ENCODE measurements at regions not wholly inside any gene's neighbourhood (a gene's known extent, or its start where the extent isn't known, plus 50 kb on each side); places are given as distances from the start of the nearest gene placed in this dataset.
"Not testable (repeated sequence)": the region's sequence is repeated elsewhere in the genome, so short reads cannot be mapped to it uniquely, and the experiment has no call there.

GRCh38 chr10:2077231-2077630 is 339.9 kb upstream of the ADARB2 start:
- no peak for DNase-seq (ENCODE audit: extremely low read depth, low read depth)

- no peak for DNase-seq (ENCODE audit: extremely low read depth, low read depth)
Measured at GRCh38 chr10:2076528-2076927, 339.2 kb upstream of the ADARB2 start.

GRCh38 chr10:2067015-2067414 is 329.7 kb upstream of the ADARB2 start:
- no peak for DNase-seq (ENCODE audit: extremely low read depth, low read depth)

GRCh38 chr10:2054728-2055127 is 317.4 kb upstream of the ADARB2 start:
- no peak for DNase-seq (ENCODE audit: extremely low read depth, low read depth)

- DNase-seq (ENCODE audit: extremely low read depth, low read depth) = no peak
Measured at GRCh38 chr10:2053805-2054204, 316.5 kb upstream of the ADARB2 start.

GRCh38 chr10:2051108-2051507 is 313.8 kb upstream of the ADARB2 start:
- no peak for DNase-seq (ENCODE audit: extremely low read depth, low read depth)

- no peak for DNase-seq (ENCODE audit: extremely low read depth, low read depth)
Measured at GRCh38 chr10:2049560-2049959, 312.2 kb upstream of the ADARB2 start.

GRCh38 chr10:2048337-2048973 is 311.1 kb upstream of the ADARB2 start:
- no peak for DNase-seq (ENCODE audit: extremely low read depth, low read depth)

GRCh38 chr10:2047679-2048078 is 310.4 kb upstream of the ADARB2 start:
- DNase-seq (ENCODE audit: extremely low read depth, low read depth) = no peak

GRCh38 chr10:2043379-2043778 is 306.1 kb upstream of the ADARB2 start:
- no peak for DNase-seq (ENCODE audit: extremely low read depth, low read depth)

- no peak for DNase-seq (ENCODE audit: extremely low read depth, low read depth)
Measured at GRCh38 chr10:2038036-2038435, 300.7 kb upstream of the ADARB2 start.

- no peak for DNase-seq (ENCODE audit: extremely low read depth, low read depth)
Measured at GRCh38 chr10:2037246-2037645, 299.9 kb upstream of the ADARB2 start.

GRCh38 chr10:2036209-2036608 is 298.9 kb upstream of the ADARB2 start:
- DNase-seq (ENCODE audit: extremely low read depth, low read depth) = no peak

- DNase-seq (ENCODE audit: extremely low read depth, low read depth) = no peak
Measured at GRCh38 chr10:2030046-2030445, 292.7 kb upstream of the ADARB2 start.

GRCh38 chr10:2026936-2027335 is 289.6 kb upstream of the ADARB2 start:
- no peak for DNase-seq (ENCODE audit: extremely low read depth, low read depth)

- DNase-seq (ENCODE audit: extremely low read depth, low read depth) = not testable (repeated sequence)
Measured at GRCh38 chr10:2024750-2025149, 287.4 kb upstream of the ADARB2 start.

- no peak for DNase-seq (ENCODE audit: extremely low read depth, low read depth)
Measured at GRCh38 chr10:2023687-2024086, 286.4 kb upstream of the ADARB2 start.

GRCh38 chr10:2022401-2022800 is 285.1 kb upstream of the ADARB2 start:
- no peak for DNase-seq (ENCODE audit: extremely low read depth, low read depth)

GRCh38 chr10:2020836-2021235 is 283.5 kb upstream of the ADARB2 start:
- DNase-seq (ENCODE audit: extremely low read depth, low read depth) = no peak

- no peak for DNase-seq (ENCODE audit: extremely low read depth, low read depth)
Measured at GRCh38 chr10:2019803-2020202, 282.5 kb upstream of the ADARB2 start.

- no peak for DNase-seq (ENCODE audit: extremely low read depth, low read depth)
Measured at GRCh38 chr10:2019281-2019680, 282.0 kb upstream of the ADARB2 start.

GRCh38 chr10:2014541-2014940 is 277.2 kb upstream of the ADARB2 start:
- DNase-seq (ENCODE audit: extremely low read depth, low read depth) = no peak

GRCh38 chr10:2012209-2012608 is 274.9 kb upstream of the ADARB2 start:
- DNase-seq (ENCODE audit: extremely low read depth, low read depth) = no peak
